ENCODE measurements at regions not wholly inside any gene's neighbourhood (a gene's known extent, or its start where the extent isn't known, plus 50 kb on each side); places are given as distances from the start of the nearest gene placed in this dataset.

GRCh38 chr14:44778604-44779003, 183.1 kb downstream of the KLHL28 start:
- H3K4me1 ChIP-seq (replicated peaks) = no peaks in the 10 kb centered on the region
- no peaks in the 10 kb centered on the region for H3K27me3 ChIP-seq (replicated peaks; ENCODE audit: insufficient read depth)
- no peak overlapping the region for H3K27ac ChIP-seq
- DNase-seq (ENCODE audit: low spot score) = no peak
- WGBS = 28% methylated on average over 2 of the region's 2 CpGs
- H3K4me3 ChIP-seq = no peak overlapping the region
- intact Hi-C loops (cut with DNase I) = no loop called here
- TF ChIP-seq CTCF (IDR thresholded peaks at IDR 0.05) (no peak), POLR2AphosphoS5 (IDR thresholded peaks at IDR 0.05) (no peak), POLR2A (IDR thresholded peaks at IDR 0.05) (no peak)
- H3K9me3 ChIP-seq = no peaks in the 10 kb centered on the region
- H3K36me3 ChIP-seq = no peaks in the 10 kb centered on the region

GRCh38 chr14:44777584-44777983, 184.2 kb downstream of the KLHL28 start:
- no peak for DNase-seq (ENCODE audit: low spot score)
- intact Hi-C loops (cut with DNase I) = no loop called here
- H3K9me3 ChIP-seq = no peaks in the 10 kb centered on the region
- H3K36me3 ChIP-seq = no peaks in the 10 kb centered on the region
- TF ChIP-seq CTCF (IDR thresholded peaks at IDR 0.05) (no peak), POLR2AphosphoS5 (IDR thresholded peaks at IDR 0.05) (no peak), POLR2A (IDR thresholded peaks at IDR 0.05) (no peak)
- H3K27ac ChIP-seq = no peak overlapping the region
- 79% methylated on average over 5 of the region's 5 CpGs for WGBS
- H3K4me3 ChIP-seq = no peak overlapping the region
- H3K27me3 ChIP-seq (replicated peaks; ENCODE audit: insufficient read depth) = no peaks in the 10 kb centered on the region
- no peaks in the 10 kb centered on the region for H3K4me1 ChIP-seq (replicated peaks)

- Histone ChIP-seq H3K27ac (no peak overlapping the region), H3K4me1 (replicated peaks) (no peaks in the 10 kb centered on the region), H3K36me3 (no peaks in the 10 kb centered on the region), H3K4me3 (no peak overlapping the region), H3K27me3 (replicated peaks; ENCODE audit: insufficient read depth) (no peaks in the 10 kb centered on the region), H3K9me3 (no peaks in the 10 kb centered on the region)
- intact Hi-C loops (cut with DNase I) = no loop called here
- TF ChIP-seq POLR2AphosphoS5 (IDR thresholded peaks at IDR 0.05) (no peak), CTCF (IDR thresholded peaks at IDR 0.05) (no peak), POLR2A (IDR thresholded peaks at IDR 0.05) (no peak)
- 97% methylated on average over 3 of the region's 3 CpGs for WGBS
- DNase-seq (ENCODE audit: low spot score) = no peak
Observed at GRCh38 chr14:44775248-44775647, 186.5 kb downstream of the KLHL28 start.

- no peak for DNase-seq (ENCODE audit: low spot score)
- Histone ChIP-seq H3K27ac (no peak overlapping the region), H3K36me3 (no peaks in the 10 kb centered on the region), H3K4me3 (no peak overlapping the region), H3K9me3 (no peaks in the 10 kb centered on the region), H3K4me1 (replicated peaks) (no peaks in the 10 kb centered on the region), H3K27me3 (replicated peaks; ENCODE audit: insufficient read depth) (no peaks in the 10 kb centered on the region)
- intact Hi-C loops (cut with DNase I) = no loop called here
- no peak for TF ChIP-seq POLR2AphosphoS5 (IDR thresholded peaks at IDR 0.05)
- no peak for TF ChIP-seq POLR2A (IDR thresholded peaks at IDR 0.05)
- no peak for TF ChIP-seq CTCF (IDR thresholded peaks at IDR 0.05)
- 59% methylated on average over 2 of the region's 2 CpGs for WGBS
Observed at GRCh38 chr14:44774396-44774795, 187.4 kb downstream of the KLHL28 start.

- intact Hi-C loops (cut with DNase I) = no loop called here
- TF ChIP-seq POLR2A (IDR thresholded peaks at IDR 0.05) (no peak), CTCF (IDR thresholded peaks at IDR 0.05) (no peak), POLR2AphosphoS5 (IDR thresholded peaks at IDR 0.05) (no peak)
- 21% methylated on average over 1 of the region's 1 CpG for whole genome bisulfite sequencing
Observed at GRCh38 chr14:44771496-44771895, 190.3 kb downstream of the KLHL28 start.

More at GRCh38 chr14:44771496-44771895, 190.3 kb downstream of the KLHL28 start:
- no peaks in the 10 kb centered on the region for H3K27me3 ChIP-seq (replicated peaks; ENCODE audit: insufficient read depth)
- no peaks in the 10 kb centered on the region for H3K9me3 ChIP-seq
- no peaks in the 10 kb centered on the region for H3K36me3 ChIP-seq
- DNase-seq (ENCODE audit: low spot score) = no peak
- H3K4me3 ChIP-seq = no peak overlapping the region
- no peak overlapping the region for H3K27ac ChIP-seq
- H3K4me1 ChIP-seq (replicated peaks) = no peaks in the 10 kb centered on the region

All from prostate gland (tissue), 2 donors.